Panc1 (cell line): ENCODE measurements at regions not wholly inside any gene's neighbourhood (a gene's known extent, or its start where the extent isn't known, plus 50 kb on each side); places are given as distances from the start of the nearest gene placed in this dataset.

Source experiments
- CTCF ChIP-seq: fragments of 450-650 bp; IDR thresholded peaks from 2 replicates; pipeline ENCODE4 v1.5.1; 2017; ENCODE audit warnings: mild to moderate bottlenecking
- POLR2AphosphoS5 ChIP-seq: IDR thresholded peaks from 2 replicates; pipeline ENCODE4 v1.6.1; 2012; ENCODE audit warnings: mild to moderate bottlenecking, low read depth, low read length, moderate library complexity
- REST ChIP-seq, 2 experiments: IDR thresholded peaks; 2 replicates each; pipeline ENCODE4 v1.6.1; 2011 to 2012; ENCODE audit warnings: low read depth in 2 of 2, control low read depth in 1 of 2, low read length in 1 of 2, mild to moderate bottlenecking in 1 of 2, moderate library complexity in 1 of 2; ENCODE audit not compliant: insufficient read depth in 1 of 2

GRCh38 chr1:168783458-168784210, 54.6 kb upstream of the DPT start:
- TF ChIP-seq CTCF (no peak), POLR2AphosphoS5 (no peak), REST (IDR thresholded peaks at IDR 0.05; ENCODE audit: insufficient read depth in 1 of 2, low read depth in 2 of 2, low read length in 1 of 2) (no peak)
